H9 (cell line): ENCODE measurements at regions not wholly inside any gene's neighbourhood (a gene's known extent, or its start where the extent isn't known, plus 50 kb on each side); places are given as distances from the start of the nearest gene placed in this dataset.

Source experiments
- DNase-seq: peaks from one replicate; pipeline ENCODE4 v3.0.0-alpha.2; 2017
- H2AFZ ChIP-seq: one replicate; pipeline ENCODE4 v1.6.1; 2013; ENCODE audit warnings: mild to moderate bottlenecking, low read length, control low read depth, moderate library complexity
- H2AK5ac ChIP-seq: 2 replicates; pipeline ENCODE4 v1.6.1; 2013; ENCODE audit warnings: low read length, control low read depth, mixed read lengths; ENCODE audit not compliant: insufficient read length
- H2BK120ac ChIP-seq: one replicate; pipeline ENCODE4 v1.6.1; 2013; ENCODE audit warnings: low read depth, mild to moderate bottlenecking, low read length, control low read depth, inconsistent platforms; ENCODE audit not compliant: poor library complexity, severe bottlenecking
- H2BK12ac ChIP-seq: 2 replicates; pipeline ENCODE4 v1.6.1; 2013; ENCODE audit warnings: low read length, control low read depth, mixed read lengths, low read depth; ENCODE audit not compliant: insufficient read length
- H2BK15ac ChIP-seq: 2 replicates; pipeline ENCODE4 v1.6.1; 2013; ENCODE audit warnings: low read depth, low read length, control low read depth
- H2BK20ac ChIP-seq: one replicate; pipeline ENCODE4 v1.6.1; 2013; ENCODE audit warnings: low read depth, mild to moderate bottlenecking, low read length, control low read depth, inconsistent platforms; ENCODE audit not compliant: poor library complexity, severe bottlenecking
- H2BK5ac ChIP-seq: 2 replicates; pipeline ENCODE4 v1.6.1; 2013; ENCODE audit warnings: low read length, control low read depth, mixed read lengths; ENCODE audit not compliant: insufficient read length
- H3K14ac ChIP-seq: 2 replicates; pipeline ENCODE4 v1.6.1; 2013; ENCODE audit warnings: low read length, control low read depth; ENCODE audit not compliant: insufficient read depth
- H3K18ac ChIP-seq: 2 replicates; pipeline ENCODE4 v1.6.1; 2013; ENCODE audit warnings: low read depth, mild to moderate bottlenecking, mixed read lengths, low read length, control low read depth; ENCODE audit not compliant: insufficient read length
- H3K23ac ChIP-seq: 2 replicates; pipeline ENCODE4 v1.6.1; 2013; ENCODE audit warnings: low read length, control low read depth, mixed read lengths, low read depth; ENCODE audit not compliant: insufficient read length
- H3K23me2 ChIP-seq: 2 replicates; pipeline ENCODE4 v1.6.1; 2013; ENCODE audit warnings: low read depth, mild to moderate bottlenecking, mixed read lengths, low read length, control low read depth; ENCODE audit not compliant: insufficient read length, poor library complexity, severe bottlenecking
- H3K27ac ChIP-seq: 2 replicates; pipeline ENCODE4 v1.5.1; 2013; ENCODE audit warnings: low read length, control low read depth, mixed read lengths, low read depth; ENCODE audit not compliant: insufficient read length
- H3K27me3 ChIP-seq: 2 replicates; pipeline ENCODE4 v1.6.1; 2013; ENCODE audit warnings: low read length, control low read depth, inconsistent platforms; ENCODE audit not compliant: insufficient read depth
- H3K4ac ChIP-seq: 2 replicates; pipeline ENCODE4 v1.6.1; 2013; ENCODE audit warnings: low read depth, mild to moderate bottlenecking, control low read depth, inconsistent platforms, low read length, moderate library complexity
- H3K4me1 ChIP-seq: 2 replicates; pipeline ENCODE4 v1.6.1; 2013; ENCODE audit warnings: low read length, control low read depth, inconsistent platforms; ENCODE audit not compliant: insufficient read depth
- H3K4me2 ChIP-seq: 2 replicates; pipeline ENCODE4 v1.6.1; 2013; ENCODE audit warnings: low read length, control low read depth, mixed read lengths; ENCODE audit not compliant: insufficient read length, insufficient read depth
- H3K56ac ChIP-seq: 2 replicates; pipeline ENCODE4 v1.6.1; 2013; ENCODE audit warnings: low read depth, mild to moderate bottlenecking, mixed read lengths, low read length, control low read depth; ENCODE audit not compliant: insufficient read length
- H3K79me1 ChIP-seq: 2 replicates; pipeline ENCODE4 v1.6.1; 2013; ENCODE audit warnings: low read depth, mild to moderate bottlenecking, moderate library complexity, low read length, control low read depth, inconsistent platforms; ENCODE audit not compliant: insufficient read depth, poor library complexity, severe bottlenecking
- H3K79me2 ChIP-seq: 2 replicates; pipeline ENCODE4 v1.6.1; 2013; ENCODE audit warnings: low read length, control low read depth, inconsistent platforms; ENCODE audit not compliant: insufficient read depth
- H3K9ac ChIP-seq: 2 replicates; pipeline ENCODE4 v1.6.1; 2013; ENCODE audit warnings: low read length, control low read depth, mixed read lengths; ENCODE audit not compliant: insufficient read length; ENCODE audit errors: extremely low read depth
- H3K9me3 ChIP-seq: one replicate; pipeline ENCODE4 v1.6.1; 2013; ENCODE audit warnings: low read depth, low read length, inconsistent platforms; ENCODE audit not compliant: control insufficient read depth
- H3T11ph ChIP-seq: one replicate; pipeline ENCODE4 v1.6.1; 2013; ENCODE audit warnings: mild to moderate bottlenecking, low read length, control low read depth, inconsistent platforms
- H4K20me1 ChIP-seq: one replicate; pipeline ENCODE4 v1.6.1; 2013; ENCODE audit not compliant: control insufficient read depth, insufficient read length, insufficient read depth
- H4K5ac ChIP-seq: 2 replicates; pipeline ENCODE4 v1.6.1; 2013; ENCODE audit warnings: low read depth, mild to moderate bottlenecking, mixed read lengths, low read length, control low read depth; ENCODE audit not compliant: insufficient read length
- H4K8ac ChIP-seq: replicated peaks from 2 replicates; pipeline ENCODE4 v1.6.1; 2013; ENCODE audit warnings: low read length, control low read depth, mixed read lengths, low read depth; ENCODE audit not compliant: insufficient read length
- H4K91ac ChIP-seq: 2 replicates; pipeline ENCODE4 v1.6.1; 2013; ENCODE audit warnings: low read depth, mild to moderate bottlenecking, moderate library complexity, mixed read lengths, low read length, control low read depth; ENCODE audit not compliant: insufficient read length
- H3K27ac Mint-ChIP-seq, 3 experiments: 2 replicates in 2 of 3; 3 replicates in 1 of 3; pipeline ENCODE4 v1.8.0; 2020 to 2021; ENCODE audit warnings: mixed read lengths in 3 of 3, mild to moderate bottlenecking in 1 of 3, moderate library complexity in 1 of 3
- H3K27me3 Mint-ChIP-seq: 2 replicates; pipeline ENCODE4 v1.8.0; 2021; ENCODE audit warnings: low read depth, mild to moderate bottlenecking, moderate library complexity, mixed read lengths
- H3K36me3 Mint-ChIP-seq, 3 experiments: 2 replicates in 2 of 3; 3 replicates in 1 of 3; pipeline ENCODE4 v1.8.0; 2020 to 2021; ENCODE audit warnings: low read depth in 3 of 3, mixed read lengths in 3 of 3; ENCODE audit not compliant: insufficient read depth in 1 of 3
- H3K4me1 Mint-ChIP-seq, 2 experiments: 2 replicates each; pipeline ENCODE4 v1.8.0; 2020; ENCODE audit warnings: mixed read lengths in 2 of 2
- H3K4me3 Mint-ChIP-seq, 2 experiments: 2 replicates in 1 of 2; 3 replicates in 1 of 2; pipeline ENCODE4 v1.8.0; 2020 to 2021; ENCODE audit warnings: mild to moderate bottlenecking in 2 of 2, mixed read lengths in 2 of 2, moderate library complexity in 1 of 2
- H3K9me3 Mint-ChIP-seq, 2 experiments: 2 replicates in 1 of 2; 3 replicates in 1 of 2; pipeline ENCODE4 v1.8.0; 2020; ENCODE audit warnings: mild to moderate bottlenecking in 2 of 2, mixed read lengths in 2 of 2, moderate library complexity in 1 of 2
- CTCF ChIP-seq: fragments of 200-600 bp; sonication (generic); conservative IDR thresholded peaks from 3 replicates; pipeline ENCODE4 v1.8.0; 2021; ENCODE audit warnings: antibody characterized with exemption, mild to moderate bottlenecking
- WGBS: extraction: QIAGEN DNeasy Blood & Tissue Kit; methylation state at CpG from one replicate; pipeline ENCODE4 v1.1.7; 2013; ENCODE audit warnings: missing lambda C conversion rate, low lambda C conversion rate, mixed read lengths; ENCODE audit not compliant: insufficient read length; ENCODE audit errors: extremely low coverage; 5-methylcytosine and 5-hydroxymethylcytosine counted together

- Histone ChIP-seq H3K9me3 (no peaks in the 10 kb centered on the region), H2BK20ac (no peak overlapping the region), H4K20me1 (no peaks in the 10 kb centered on the region), H3K4ac (no peak overlapping the region), H3K4me2 (no peak overlapping the region), H4K8ac (no peak overlapping the region), H3K14ac (no peak overlapping the region), H2BK12ac (no peak overlapping the region), H3K23me2 (no peaks in the 10 kb centered on the region), H2AK5ac (no peak overlapping the region), H3K27ac (no peak overlapping the region), H3K9ac (no peak overlapping the region), H2AFZ (no peak overlapping the region), H3K56ac (no peak overlapping the region), H2BK120ac (no peak overlapping the region), H2BK5ac (no peak overlapping the region), H3T11ph (no peak overlapping the region), H3K4me1 (no peaks in the 10 kb centered on the region), H3K18ac (no peak overlapping the region), H4K91ac (no peak overlapping the region), H3K79me2 (no peaks in the 10 kb centered on the region), H3K79me1 (no peaks in the 10 kb centered on the region), H3K23ac (peak overlapping the region; percentile 34), H2BK15ac (no peak overlapping the region), H4K5ac (peak overlapping the region; percentile 43), H3K27me3 (no peaks in the 10 kb centered on the region)
- TF ChIP-seq CTCF: no peak
- Mint-ChIP-seq H3K4me3 (no peak overlapping the region), H3K27ac (0 out of 7 replicates have a peak overlapping the region, but pooled peaks of 1 of the 3 experiments have one; percentile 16), H3K9me3 (no peaks in the 10 kb centered on the region), H3K27me3 (no peaks in the 10 kb centered on the region), H3K36me3 (no peaks in the 10 kb centered on the region), H3K4me1 (peaks cover 9 to 14% of the 10 kb centered on the region in 2 experiments; a peak in 3 of 4 replicates)
- no CpG with 5 or more reads among the region's 1 CpG for WGBS
- DNase-seq: no peak
These were observed 148.7 kb downstream of the LURAP1L start for GRCh38 chr9:12923468-12924009.
